Large intestine (tissue), 3 donors: ENCODE measurements at regions not wholly inside any gene's neighbourhood (a gene's known extent, or its start where the extent isn't known, plus 50 kb on each side); places are given as distances from the start of the nearest gene placed in this dataset.

ENCODE experiments used
- DNase-seq, 2 donors: peaks; one replicate each; pipeline versions ENCODE4 v3.0.0 to v3.0.0-alpha.2; 2013
- H3K27ac ChIP-seq: one replicate; pipeline ENCODE4 v1.5.1; 2013; ENCODE audit warnings: low read length
- H3K27me3 ChIP-seq: 2 replicates; pipeline ENCODE4 v1.6.1; 2013; ENCODE audit warnings: low read length; ENCODE audit not compliant: control insufficient read depth, insufficient read depth
- H3K36me3 ChIP-seq: 2 replicates; pipeline ENCODE4 v1.6.1; 2013; ENCODE audit warnings: low read length; ENCODE audit not compliant: control insufficient read depth, insufficient read depth
- H3K4me1 ChIP-seq: one replicate; pipeline ENCODE4 v1.6.1; 2013; ENCODE audit warnings: low read length; ENCODE audit not compliant: control insufficient read depth, insufficient read depth
- H3K4me3 ChIP-seq: one replicate; pipeline ENCODE4 v1.5.1; 2013; ENCODE audit warnings: low read length
- H3K9me3 ChIP-seq: one replicate; pipeline ENCODE4 v1.6.1; 2013; ENCODE audit warnings: mild to moderate bottlenecking, low read depth, low read length, moderate library complexity; ENCODE audit not compliant: control insufficient read depth
- WGBS: methylation state at CpG from one replicate; pipeline ENCODE4 v1.1.5; 2013; ENCODE audit warnings: low lambda C conversion rate; ENCODE audit not compliant: insufficient coverage; 5-methylcytosine and 5-hydroxymethylcytosine counted together

- no peaks in the 10 kb centered on the region for H3K27me3 ChIP-seq
Measured at GRCh38 chr4:43373201-43373600, 480.7 kb downstream of the GRXCR1 start.

GRCh38 chr4:43374216-43374751, 481.8 kb downstream of the GRXCR1 start:
- H3K9me3 ChIP-seq: no peaks in the 10 kb centered on the region
- H3K27me3 ChIP-seq: no peaks in the 10 kb centered on the region
- no CpG with 5 or more reads among the region's 1 CpG for WGBS
- H3K4me1 ChIP-seq: no peaks in the 10 kb centered on the region
- H3K27ac ChIP-seq: no peak overlapping the region
- H3K4me3 ChIP-seq: no peak overlapping the region
- no peak for DNase-seq
- H3K36me3 ChIP-seq: no peaks in the 10 kb centered on the region

More at GRCh38 chr4:43373201-43373600, 480.7 kb downstream of the GRXCR1 start:
- Histone ChIP-seq H3K36me3 (no peaks in the 10 kb centered on the region), H3K27ac (no peak overlapping the region), H3K9me3 (no peaks in the 10 kb centered on the region), H3K4me3 (no peak overlapping the region), H3K4me1 (no peaks in the 10 kb centered on the region)
- no peak for DNase-seq
- 17% methylated on average over 1 of the region's 1 CpG for WGBS

GRCh38 chr4:43379016-43379415, 486.5 kb downstream of the GRXCR1 start:
- Histone ChIP-seq H3K36me3 (no peaks in the 10 kb centered on the region), H3K4me1 (no peaks in the 10 kb centered on the region)
- 100% methylated on average over 1 of the region's 1 CpG for WGBS

GRCh38 chr4:43380093-43380492, 487.6 kb downstream of the GRXCR1 start:
- no peak for DNase-seq
- Histone ChIP-seq H3K9me3 (no peaks in the 10 kb centered on the region), H3K36me3 (no peaks in the 10 kb centered on the region), H3K4me1 (no peaks in the 10 kb centered on the region), H3K27ac (no peak overlapping the region), H3K4me3 (no peak overlapping the region), H3K27me3 (no peaks in the 10 kb centered on the region)
- 64% methylated on average over 1 of the region's 2 CpGs for WGBS

More at GRCh38 chr4:43379016-43379415, 486.5 kb downstream of the GRXCR1 start:
- no peak for DNase-seq
- H3K27ac ChIP-seq: no peak overlapping the region
- no peak overlapping the region for H3K4me3 ChIP-seq
- no peaks in the 10 kb centered on the region for H3K27me3 ChIP-seq
- H3K9me3 ChIP-seq: no peaks in the 10 kb centered on the region

GRCh38 chr4:43391069-43391468, 498.6 kb downstream of the GRXCR1 start:
- Histone ChIP-seq H3K9me3 (no peaks in the 10 kb centered on the region), H3K36me3 (no peaks in the 10 kb centered on the region), H3K4me3 (no peak overlapping the region), H3K4me1 (no peaks in the 10 kb centered on the region), H3K27ac (no peak overlapping the region), H3K27me3 (no peaks in the 10 kb centered on the region)
- WGBS: 17% methylated on average over 1 of the region's 1 CpG
- no peak for DNase-seq

- Histone ChIP-seq H3K4me1 (no peaks in the 10 kb centered on the region), H3K27ac (no peak overlapping the region), H3K27me3 (no peaks in the 10 kb centered on the region), H3K9me3 (no peaks in the 10 kb centered on the region), H3K4me3 (no peak overlapping the region), H3K36me3 (no peaks in the 10 kb centered on the region)
- DNase-seq: no peak
- no CpG with 5 or more reads among the region's 3 CpGs for WGBS
Measured at GRCh38 chr4:43394976-43395375, 502.5 kb downstream of the GRXCR1 start.

- Histone ChIP-seq H3K27me3 (no peaks in the 10 kb centered on the region), H3K4me3 (no peak overlapping the region), H3K9me3 (no peaks in the 10 kb centered on the region), H3K36me3 (no peaks in the 10 kb centered on the region), H3K27ac (no peak overlapping the region), H3K4me1 (no peaks in the 10 kb centered on the region)
- 88% methylated on average over 1 of the region's 3 CpGs for WGBS
- DNase-seq: no peak
Measured at GRCh38 chr4:43399726-43400125, 507.2 kb downstream of the GRXCR1 start.

- H3K9me3 ChIP-seq: no peaks in the 10 kb centered on the region
- WGBS: 100% methylated on average over 1 of the region's 1 CpG
- no peak overlapping the region for H3K27ac ChIP-seq
- no peaks in the 10 kb centered on the region for H3K27me3 ChIP-seq
- DNase-seq: no peak
- H3K36me3 ChIP-seq: no peaks in the 10 kb centered on the region
- H3K4me1 ChIP-seq: no peaks in the 10 kb centered on the region
- no peak overlapping the region for H3K4me3 ChIP-seq
Measured at GRCh38 chr4:43402393-43402792, 509.9 kb downstream of the GRXCR1 start.

GRCh38 chr4:43410636-43411035, 518.1 kb downstream of the GRXCR1 start:
- Histone ChIP-seq H3K36me3 (no peaks in the 10 kb centered on the region), H3K4me3 (no peak overlapping the region), H3K27ac (no peak overlapping the region), H3K4me1 (no peaks in the 10 kb centered on the region), H3K27me3 (no peaks in the 10 kb centered on the region), H3K9me3 (peaks cover 7% of the 10 kb centered on the region)
- 100% methylated on average over 2 of the region's 9 CpGs for WGBS
- DNase-seq: no peak

- Histone ChIP-seq H3K9me3 (peaks cover 7% of the 10 kb centered on the region), H3K27ac (no peak overlapping the region), H3K27me3 (no peaks in the 10 kb centered on the region), H3K4me1 (no peaks in the 10 kb centered on the region), H3K36me3 (no peaks in the 10 kb centered on the region), H3K4me3 (no peak overlapping the region)
- no peak for DNase-seq
Measured at GRCh38 chr4:43411226-43411625, 518.7 kb downstream of the GRXCR1 start.

- WGBS: no CpG with 5 or more reads among the region's 1 CpG
- no peaks in the 10 kb centered on the region for H3K9me3 ChIP-seq
- no peaks in the 10 kb centered on the region for H3K27me3 ChIP-seq
- no peak overlapping the region for H3K4me3 ChIP-seq
- H3K36me3 ChIP-seq: no peaks in the 10 kb centered on the region
- no peak for DNase-seq
- no peaks in the 10 kb centered on the region for H3K4me1 ChIP-seq
- H3K27ac ChIP-seq: no peak overlapping the region
Measured at GRCh38 chr4:43423276-43423675, 530.8 kb downstream of the GRXCR1 start.
